Endothelial cell of umbilical vein (primary cell): ENCODE measurements at regions not wholly inside any gene's neighbourhood (a gene's known extent, or its start where the extent isn't known, plus 50 kb on each side); places are given as distances from the start of the nearest gene placed in this dataset.

Source experiments
- BruUV-seq: library from RNA; stranded (reverse); fragments of 400-500 nt; replicated peaks from 2 replicates; lab custom pipeline; 2021; lab: Mats Ljungman, UMichigan
- CTCF ChIA-PET: fragments of 300-600, 350-600 bp; sonication (Branson Sonifier 250); formaldehyde crosslinking; loops from one replicate; lab custom pipeline; 2021; ENCODE audit warnings: antibody characterized with exemption, inconsistent platforms; lab: Charles Lee
- POLR2A ChIA-PET: fragments of 300-600, 350-600 bp; sonication (Branson Sonifier 250); formaldehyde crosslinking; loops from one replicate; lab custom pipeline; 2021; ENCODE audit warnings: antibody characterized with exemption, inconsistent platforms; lab: Charles Lee
- DNase-seq: peaks from one replicate; pipeline ENCODE4 v3.0.0-alpha.2; 2011; ENCODE audit warnings: low read depth, low spot score
- FAIRE-seq: peaks from 2 replicates; lab custom pipeline; 2011; peaks lifted over from hg19 to GRCh38; lab: Jason Lieb, UNC
- H2AFZ ChIP-seq: 2 replicates; pipeline ENCODE4 v1.6.0; 2012; ENCODE audit warnings: low read depth, low read length, control low read depth, inconsistent platforms
- H3K27ac ChIP-seq: 2 replicates; pipeline ENCODE4 v1.5.1; 2011; ENCODE audit warnings: low read depth, mild to moderate bottlenecking, control low read depth, low read length, moderate library complexity; ENCODE audit not compliant: insufficient read depth
- H3K27me3 ChIP-seq, 2 experiments: 2 replicates each; pipeline versions ENCODE4 v1.6.0 to v1.6.1; 2011; ENCODE audit warnings: low read length in 2 of 2, mixed read lengths in 1 of 2; ENCODE audit not compliant: control insufficient read depth in 2 of 2, insufficient read depth in 2 of 2
- H3K36me3 ChIP-seq, 2 experiments: 2 replicates in 1 of 2; 3 replicates in 1 of 2; pipeline ENCODE4 v1.5.1; 2011; ENCODE audit warnings: low read length in 2 of 2, mild to moderate bottlenecking in 1 of 2, moderate library complexity in 1 of 2; ENCODE audit not compliant: control insufficient read depth in 2 of 2, insufficient read depth in 2 of 2; ENCODE audit errors: extremely low read depth in 1 of 2
- H3K4me1 ChIP-seq: 3 replicates; pipeline ENCODE4 v1.5.1; 2011; ENCODE audit warnings: mild to moderate bottlenecking, low read length; ENCODE audit not compliant: control insufficient read depth, insufficient read depth; ENCODE audit errors: extremely low read depth
- H3K4me2 ChIP-seq: 2 replicates; pipeline ENCODE4 v1.6.1; 2011; ENCODE audit warnings: low read length, control low read depth, mixed read lengths; ENCODE audit not compliant: insufficient read depth
- H3K4me3 ChIP-seq, 3 experiments: fragments of 200-600 bp in 1 of 3; sonication (generic), shearing (Covaris generic) in 1 of 3; replicated peaks in 1 of 3; 2 replicates each; pipeline ENCODE4 v1.5.1; 2011 to 2016; ENCODE audit warnings: control low read depth in 3 of 3, low read length in 3 of 3, mild to moderate bottlenecking in 2 of 3, inconsistent platforms in 1 of 3, low read depth in 1 of 3, moderate library complexity in 1 of 3; ENCODE audit not compliant: insufficient read depth in 1 of 3
- H3K79me2 ChIP-seq: 2 replicates; pipeline ENCODE4 v1.6.0; 2012; ENCODE audit warnings: low read length, inconsistent platforms; ENCODE audit not compliant: control insufficient read depth, insufficient read depth
- H3K9ac ChIP-seq: replicated peaks from 2 replicates; pipeline ENCODE3; 2011; ENCODE audit warnings: low read length, control low read depth; ENCODE audit not compliant: insufficient read depth; ENCODE audit errors: extremely low read depth
- H3K9me1 ChIP-seq: replicated peaks from 3 replicates; pipeline ENCODE4 v1.6.0; 2011; ENCODE audit warnings: mild to moderate bottlenecking, low read length; ENCODE audit not compliant: control insufficient read depth, insufficient read depth; ENCODE audit errors: extremely low read depth
- H3K9me3 ChIP-seq: replicated peaks from 2 replicates; pipeline ENCODE4 v1.5.1; 2012; ENCODE audit warnings: low read length, inconsistent platforms; ENCODE audit not compliant: control insufficient read depth, insufficient read depth
- H4K20me1 ChIP-seq: replicated peaks from 2 replicates; pipeline ENCODE3; 2011; ENCODE audit warnings: mild to moderate bottlenecking, low read length; ENCODE audit not compliant: control insufficient read depth, insufficient read depth; ENCODE audit errors: extremely low read depth
- EZH2 ChIP-seq: IDR thresholded peaks from 2 replicates; pipeline ENCODE4 v1.6.1; 2012; ENCODE audit warnings: borderline replicate concordance, low read depth, mild to moderate bottlenecking, moderate library complexity, low read length, inconsistent platforms; ENCODE audit not compliant: severe bottlenecking
- FOS ChIP-seq: IDR thresholded peaks from 2 replicates; pipeline ENCODE4 v1.6.1; 2011; ENCODE audit warnings: mild to moderate bottlenecking, low read length, moderate library complexity, borderline replicate concordance; ENCODE audit not compliant: insufficient read depth
- GATA2 ChIP-seq: IDR thresholded peaks from 2 replicates; pipeline ENCODE4 v1.7.0; 2011; ENCODE audit warnings: low read depth, mild to moderate bottlenecking, moderate library complexity, mixed read lengths, low read length; ENCODE audit not compliant: insufficient read length, insufficient read depth
- JUN ChIP-seq: IDR thresholded peaks from 2 replicates; pipeline ENCODE4 v1.6.1; 2011; ENCODE audit warnings: borderline replicate concordance, low read depth; ENCODE audit not compliant: insufficient read length, insufficient read depth
- MYC ChIP-seq: IDR thresholded peaks from one replicate; pipeline ENCODE4 v1.6.1; 2011; ENCODE audit warnings: mild to moderate bottlenecking, low read depth, low read length
- POLR2A ChIP-seq: IDR thresholded peaks from 2 replicates; pipeline ENCODE4 v1.6.1; 2012; ENCODE audit warnings: low read depth, mild to moderate bottlenecking, control low read depth, low read length
- POLR2AphosphoS5 ChIP-seq: IDR thresholded peaks from 2 replicates; pipeline ENCODE4 v1.6.1; 2012; ENCODE audit warnings: low read depth, mild to moderate bottlenecking, control low read depth, low read length, moderate library complexity; ENCODE audit not compliant: insufficient read depth
- dilution Hi-C: fragments of 300-500 bp; cut with MboI; formaldehyde crosslinking; loops from one replicate; pipeline ENCODE4 v1.15.0; 2019; ENCODE audit warnings: low sequenced_read_pairs; ENCODE audit not compliant: extremely low pct_ligation_motif_present
- intact Hi-C: fragments of 100-400 bp; cut with micrococcal nuclease; formaldehyde crosslinking; loops from one replicate; pipeline ENCODE4 v1.10.0; 2022
- TF ChIP-seq, protein P1 (sequence below): IDR thresholded peaks from 2 replicates; pipeline ENCODE4 v1.6.1; 2011; ENCODE audit not compliant: insufficient read depth, insufficient read length
- TF ChIP-seq, protein P2 (sequence below), 2 donors: IDR thresholded peaks; 1 replicate in 1 of 2; 2 replicates in 1 of 2; pipeline ENCODE4 v1.5.1; 2011; ENCODE audit warnings: low read length in 2 of 2, mild to moderate bottlenecking in 2 of 2, moderate library complexity in 2 of 2, control low read depth in 1 of 2, inconsistent platforms in 1 of 2, low read depth in 1 of 2; ENCODE audit not compliant: insufficient read depth in 1 of 2; ENCODE audit errors: extremely low read depth in 1 of 2

DNA sequence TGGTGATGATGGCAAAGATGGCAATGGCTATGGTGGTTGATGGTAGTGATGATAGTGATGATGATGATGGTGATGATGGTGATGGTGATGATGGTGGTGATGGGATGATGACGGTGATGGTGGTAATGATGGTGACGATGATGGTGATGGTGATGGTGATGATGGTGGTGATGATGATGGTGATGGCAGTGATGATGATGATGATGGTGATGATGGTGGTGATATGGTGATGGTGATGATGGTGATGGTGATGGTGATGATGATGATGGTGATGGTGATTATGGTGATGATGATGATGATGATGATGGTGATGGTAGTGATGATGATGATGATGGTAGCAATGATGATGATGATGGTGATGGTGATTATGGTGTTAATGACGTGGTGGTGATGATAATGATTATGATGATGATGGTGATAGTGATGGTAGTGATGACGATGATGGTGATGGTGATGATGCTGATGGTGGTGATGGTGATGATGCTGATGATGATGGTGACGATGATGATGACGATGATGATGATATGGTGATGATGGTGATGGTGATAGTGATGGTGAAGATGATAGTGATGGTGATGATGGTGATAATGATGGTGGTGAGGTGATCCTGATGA, 232.1 kb downstream of the BRD1 start:
- TF ChIP-seq GATA2 (no peak), POLR2A (no peak), FOS (no peak)
- CTCF ChIA-PET: no interaction called here
- DNase-seq (no peak), FAIRE-seq (no peak)
- peaks cover 0 to 3% of the 10 kb centered on the region in 2 experiments for H3K36me3 ChIP-seq
- H3K4me1 ChIP-seq: no peaks in the 10 kb centered on the region
- no TSS peak for BruUV-seq
- intact Hi-C loops (no loop called here), dilution Hi-C loops (no loop called here)
- H3K27me3 ChIP-seq: no peaks in the 10 kb centered on the region
- no peaks in the 10 kb centered on the region for H3K9me1 ChIP-seq
- H3K4me3 ChIP-seq: no peak overlapping the region
- H3K79me2 ChIP-seq: no peaks in the 10 kb centered on the region
- H3K9me3 ChIP-seq: no peaks in the 10 kb centered on the region
- no peak overlapping the region for H3K4me2 ChIP-seq
- no peak overlapping the region for H2AFZ ChIP-seq
- no peak overlapping the region for H3K9ac ChIP-seq
- no peaks in the 10 kb centered on the region for H4K20me1 ChIP-seq
- no peak overlapping the region for H3K27ac ChIP-seq
- POLR2A ChIA-PET: no interaction called here

DNA sequence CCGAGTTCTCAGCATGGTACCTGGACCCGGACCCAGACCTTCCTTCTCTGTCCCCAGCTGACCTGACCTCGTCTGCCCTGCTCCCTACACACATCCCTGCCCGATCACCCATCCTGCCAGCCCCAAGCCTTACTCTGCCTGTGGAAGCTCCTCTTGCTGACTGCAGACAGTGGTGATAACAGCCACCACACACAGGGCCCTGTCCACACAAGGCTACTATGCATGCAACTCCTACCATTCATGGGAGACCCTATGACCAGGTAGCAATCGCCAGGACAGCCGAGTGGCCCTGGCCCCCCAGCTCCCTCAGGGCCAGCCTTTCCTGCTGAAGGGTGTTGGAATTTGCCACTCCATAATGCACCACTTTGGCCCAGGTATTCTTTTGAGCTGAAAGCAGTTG, 233.6 kb downstream of the BRD1 start:
- Histone ChIP-seq H3K9me1 (no peaks in the 10 kb centered on the region), H4K20me1 (no peaks in the 10 kb centered on the region), H3K9me3 (no peaks in the 10 kb centered on the region), H3K4me1 (no peaks in the 10 kb centered on the region), H3K27ac (no peak overlapping the region), H3K4me3 (no peak overlapping the region), H3K36me3 (peaks cover 0 to 3% of the 10 kb centered on the region in 2 experiments), H3K79me2 (no peaks in the 10 kb centered on the region), H3K4me2 (no peak overlapping the region), H3K27me3 (no peaks in the 10 kb centered on the region), H2AFZ (no peak overlapping the region), H3K9ac (no peak overlapping the region)
- CTCF ChIA-PET: no interaction called here
- DNase-seq (no peak), FAIRE-seq (no peak)
- dilution Hi-C loops: no loop called here
- no peak for TF ChIP-seq POLR2AphosphoS5
- no peak for TF ChIP-seq JUN
- TF ChIP-seq, protein P1, sequence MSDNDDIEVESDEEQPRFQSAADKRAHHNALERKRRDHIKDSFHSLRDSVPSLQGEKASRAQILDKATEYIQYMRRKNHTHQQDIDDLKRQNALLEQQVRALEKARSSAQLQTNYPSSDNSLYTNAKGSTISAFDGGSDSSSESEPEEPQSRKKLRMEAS: no peak
- no peak for TF ChIP-seq FOS
- TF ChIP-seq, protein P2, sequence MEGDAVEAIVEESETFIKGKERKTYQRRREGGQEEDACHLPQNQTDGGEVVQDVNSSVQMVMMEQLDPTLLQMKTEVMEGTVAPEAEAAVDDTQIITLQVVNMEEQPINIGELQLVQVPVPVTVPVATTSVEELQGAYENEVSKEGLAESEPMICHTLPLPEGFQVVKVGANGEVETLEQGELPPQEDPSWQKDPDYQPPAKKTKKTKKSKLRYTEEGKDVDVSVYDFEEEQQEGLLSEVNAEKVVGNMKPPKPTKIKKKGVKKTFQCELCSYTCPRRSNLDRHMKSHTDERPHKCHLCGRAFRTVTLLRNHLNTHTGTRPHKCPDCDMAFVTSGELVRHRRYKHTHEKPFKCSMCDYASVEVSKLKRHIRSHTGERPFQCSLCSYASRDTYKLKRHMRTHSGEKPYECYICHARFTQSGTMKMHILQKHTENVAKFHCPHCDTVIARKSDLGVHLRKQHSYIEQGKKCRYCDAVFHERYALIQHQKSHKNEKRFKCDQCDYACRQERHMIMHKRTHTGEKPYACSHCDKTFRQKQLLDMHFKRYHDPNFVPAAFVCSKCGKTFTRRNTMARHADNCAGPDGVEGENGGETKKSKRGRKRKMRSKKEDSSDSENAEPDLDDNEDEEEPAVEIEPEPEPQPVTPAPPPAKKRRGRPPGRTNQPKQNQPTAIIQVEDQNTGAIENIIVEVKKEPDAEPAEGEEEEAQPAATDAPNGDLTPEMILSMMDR (IDR thresholded peaks at IDR 0.05; ENCODE audit: extremely low read depth in 1 of 2, insufficient read depth in 1 of 2, low read depth in 1 of 2, low read length in 2 of 2): no peak
- TF ChIP-seq GATA2: no peak
- TF ChIP-seq EZH2: no peak
- TF ChIP-seq MYC: no peak
- TF ChIP-seq POLR2A: no peak
- intact Hi-C loops: no loop called here
- BruUV-seq: no TSS peak
- POLR2A ChIA-PET: no interaction called here
